Loucy (cell line): ENCODE measurements at regions not wholly inside any gene's neighbourhood (a gene's known extent, or its start where the extent isn't known, plus 50 kb on each side); places are given as distances from the start of the nearest gene placed in this dataset.

Experiments
- H2AFZ ChIP-seq: fragments of 200-600 bp; sonication (generic); 2 replicates; pipeline ENCODE4 v1.6.0; 2016; ENCODE audit warnings: antibody characterized with exemption, mild to moderate bottlenecking, low read length, moderate library complexity
- H3F3A ChIP-seq: fragments of 200-600 bp; 2 replicates; pipeline ENCODE4 v1.6.0; 2016; ENCODE audit warnings: antibody characterized with exemption, low read depth, mild to moderate bottlenecking
- H3K27me3 ChIP-seq: fragments of 200-600 bp; sonication (generic); 2 replicates; pipeline ENCODE4 v1.6.1; 2014; ENCODE audit warnings: low read length, mild to moderate bottlenecking; ENCODE audit not compliant: insufficient read depth, poor library complexity, severe bottlenecking
- H3K36me3 ChIP-seq: fragments of 200-600 bp; sonication (generic); 2 replicates; pipeline ENCODE4 v1.6.1; 2016; ENCODE audit warnings: low read length; ENCODE audit not compliant: insufficient read depth
- H3K4me1 ChIP-seq: fragments of 200-600 bp; sonication (generic); 2 replicates; pipeline ENCODE4 v1.5.1; 2014; ENCODE audit warnings: low read length, mild to moderate bottlenecking; ENCODE audit not compliant: insufficient read depth, poor library complexity, severe bottlenecking
- H3K4me2 ChIP-seq: fragments of 200-600 bp; sonication (generic); 2 replicates; pipeline ENCODE4 v1.6.0; 2014; ENCODE audit warnings: antibody characterized with exemption, low read length, low read depth, mild to moderate bottlenecking; ENCODE audit not compliant: poor library complexity, severe bottlenecking
- H3K4me3 ChIP-seq: fragments of 200-600 bp; sonication (generic); 2 replicates; pipeline ENCODE4 v1.5.1; 2014; ENCODE audit warnings: low read length, mild to moderate bottlenecking, mixed read lengths; ENCODE audit not compliant: poor library complexity, severe bottlenecking
- H3K79me2 ChIP-seq: fragments of 200-600 bp; sonication (generic); 2 replicates; pipeline ENCODE4 v1.6.1; 2014; ENCODE audit warnings: low read length; ENCODE audit not compliant: insufficient read depth
- H3K9ac ChIP-seq: fragments of 200-600 bp; sonication (generic); 2 replicates; pipeline ENCODE4 v1.6.0; 2014; ENCODE audit warnings: mild to moderate bottlenecking, low read depth, low read length, moderate library complexity; ENCODE audit not compliant: poor library complexity, severe bottlenecking
- H3K9me2 ChIP-seq: fragments of 200-600 bp; sonication (generic); replicated peaks from 2 replicates; pipeline ENCODE4 v1.6.1; 2016; ENCODE audit warnings: low read depth, low read length, mixed read lengths
- H3K9me3 ChIP-seq: fragments of 200-600 bp; sonication (generic); 2 replicates; pipeline ENCODE4 v1.6.1; 2014; ENCODE audit warnings: mild to moderate bottlenecking, antibody characterized with exemption, low read length, low read depth; ENCODE audit not compliant: insufficient read depth
- H4K20me1 ChIP-seq: fragments of 200-600 bp; sonication (generic); 2 replicates; pipeline ENCODE4 v1.6.0; 2014; ENCODE audit warnings: antibody characterized with exemption, low read length, mild to moderate bottlenecking; ENCODE audit not compliant: insufficient read depth, poor library complexity, severe bottlenecking
- CTCF ChIP-seq: fragments of 200-600 bp; sonication (generic); conservative IDR thresholded peaks from 2 replicates; pipeline ENCODE4 v1.5.1; 2014; ENCODE audit warnings: mild to moderate bottlenecking, antibody characterized with exemption, low read length
- EZH2phosphoT487 ChIP-seq: fragments of 200-600 bp; IDR thresholded peaks from 2 replicates; pipeline ENCODE4 v1.6.1; 2018; ENCODE audit warnings: antibody characterized with exemption, mild to moderate bottlenecking, moderate library complexity, borderline replicate concordance

GRCh38 chr2:14684516-14684915, 52.0 kb downstream of the LRATD1 start:
- H3K9me3 ChIP-seq, result 0 out of 2 replicates have a peak, but pooled peaks cover 4% of the 10 kb centered on the region
- no peak overlapping the region for H2AFZ ChIP-seq
- H3K79me2 ChIP-seq, result no peaks in the 10 kb centered on the region
- no peaks in the 10 kb centered on the region for H3F3A ChIP-seq
- no peak overlapping the region for H3K4me2 ChIP-seq
- H3K4me3 ChIP-seq, result no peak overlapping the region
- no peak for TF ChIP-seq CTCF
- no peak for TF ChIP-seq EZH2phosphoT487
- no peaks in the 10 kb centered on the region for H3K36me3 ChIP-seq
- no peak overlapping the region for H3K9ac ChIP-seq
- no peaks in the 10 kb centered on the region for H4K20me1 ChIP-seq
- H3K9me2 ChIP-seq, result no peaks in the 10 kb centered on the region
- H3K4me1 ChIP-seq, result no peaks in the 10 kb centered on the region
- H3K27me3 ChIP-seq, result no peaks in the 10 kb centered on the region

- no peaks in the 10 kb centered on the region for H3K4me1 ChIP-seq
- H3K9me3 ChIP-seq, result 0 out of 2 replicates have a peak, but pooled peaks cover 4% of the 10 kb centered on the region
- H2AFZ ChIP-seq, result no peak overlapping the region
- no peaks in the 10 kb centered on the region for H3F3A ChIP-seq
- no peaks in the 10 kb centered on the region for H3K27me3 ChIP-seq
- H3K9ac ChIP-seq, result no peak overlapping the region
- no peaks in the 10 kb centered on the region for H3K79me2 ChIP-seq
- H3K4me2 ChIP-seq, result no peak overlapping the region
- H3K9me2 ChIP-seq, result no peaks in the 10 kb centered on the region
- no peaks in the 10 kb centered on the region for H3K36me3 ChIP-seq
- TF ChIP-seq CTCF (no peak), EZH2phosphoT487 (no peak)
- no peaks in the 10 kb centered on the region for H4K20me1 ChIP-seq
- no peak overlapping the region for H3K4me3 ChIP-seq
These were observed 58.4 kb downstream of the LRATD1 start for GRCh38 chr2:14690926-14691325.

- H4K20me1 ChIP-seq, result no peaks in the 10 kb centered on the region
- no peaks in the 10 kb centered on the region for H3K4me1 ChIP-seq
- H3F3A ChIP-seq, result no peaks in the 10 kb centered on the region
- no peak overlapping the region for H3K9ac ChIP-seq
- H3K4me2 ChIP-seq, result no peak overlapping the region
- H3K9me3 ChIP-seq, result no peaks in the 10 kb centered on the region
- no peak for TF ChIP-seq CTCF
- no peaks in the 10 kb centered on the region for H3K36me3 ChIP-seq
- no peaks in the 10 kb centered on the region for H3K27me3 ChIP-seq
- H3K9me2 ChIP-seq, result no peaks in the 10 kb centered on the region
- no peaks in the 10 kb centered on the region for H3K79me2 ChIP-seq
- no peak overlapping the region for H2AFZ ChIP-seq
- H3K4me3 ChIP-seq, result no peak overlapping the region
These were observed 61.4 kb downstream of the LRATD1 start for GRCh38 chr2:14693874-14694273.
